Right hindlimb (tissue), 1 donor: ENCODE measurements at regions not wholly inside any gene's neighbourhood (a gene's known extent, or its start where the extent isn't known, plus 50 kb on each side); places are given as distances from the start of the nearest gene placed in this dataset.
"Not testable (repeated sequence)": the region's sequence is repeated elsewhere in the genome, so short reads cannot be mapped to it uniquely, and the experiment has no call there.

Experiments used
- DNase-seq: peaks from one replicate; pipeline ENCODE4 v3.0.0-alpha.2; 2018

GRCh38 chr7:119748251-119748860 is 524.6 kb upstream of the KCND2 start:
- no peak for DNase-seq

- no peak for DNase-seq
Measured at GRCh38 chr7:119748991-119749390, 524.0 kb upstream of the KCND2 start.

GRCh38 chr7:119756687-119757086 is 516.3 kb upstream of the KCND2 start:
- DNase-seq, result no peak

GRCh38 chr7:119758254-119758653 is 514.7 kb upstream of the KCND2 start:
- no peak for DNase-seq

- DNase-seq, result no peak
Measured at GRCh38 chr7:119761776-119762175, 511.2 kb upstream of the KCND2 start.

- DNase-seq, result no peak
Measured at GRCh38 chr7:119782286-119782685, 490.7 kb upstream of the KCND2 start.

GRCh38 chr7:119783799-119784198 is 489.2 kb upstream of the KCND2 start:
- DNase-seq, result peak; percentile 18

GRCh38 chr7:119802147-119802546 is 470.8 kb upstream of the KCND2 start:
- no peak for DNase-seq

- no peak for DNase-seq
Measured at GRCh38 chr7:119825091-119825655, 447.8 kb upstream of the KCND2 start.

GRCh38 chr7:119826547-119826946 is 446.4 kb upstream of the KCND2 start:
- no peak for DNase-seq

GRCh38 chr7:119838444-119838843 is 434.5 kb upstream of the KCND2 start:
- no peak for DNase-seq

GRCh38 chr7:119842337-119842736 is 430.6 kb upstream of the KCND2 start:
- DNase-seq, result no peak

- no peak for DNase-seq
Measured at GRCh38 chr7:119842786-119843185, 430.2 kb upstream of the KCND2 start.

- DNase-seq, result no peak
Measured at GRCh38 chr7:119861385-119861784, 411.6 kb upstream of the KCND2 start.

GRCh38 chr7:119868387-119868786 is 404.6 kb upstream of the KCND2 start:
- no peak for DNase-seq

GRCh38 chr7:119879835-119880234 is 393.1 kb upstream of the KCND2 start:
- DNase-seq, result no peak

- no peak for DNase-seq
Measured at GRCh38 chr7:119886007-119886406, 387.0 kb upstream of the KCND2 start.

GRCh38 chr7:119886525-119886924 is 386.4 kb upstream of the KCND2 start:
- DNase-seq, result not testable (repeated sequence)

GRCh38 chr7:119888251-119888650 is 384.7 kb upstream of the KCND2 start:
- DNase-seq, result no peak

- no peak for DNase-seq
Measured at GRCh38 chr7:119890631-119891030, 382.3 kb upstream of the KCND2 start.

- DNase-seq, result no peak
Measured at GRCh38 chr7:119895320-119895719, 377.7 kb upstream of the KCND2 start.

GRCh38 chr7:119896386-119896785 is 376.6 kb upstream of the KCND2 start:
- DNase-seq, result no peak

- DNase-seq, result no peak
Measured at GRCh38 chr7:119900996-119901672, 371.8 kb upstream of the KCND2 start.

GRCh38 chr7:119903085-119903484 is 369.9 kb upstream of the KCND2 start:
- DNase-seq, result no peak

- no peak for DNase-seq
Measured at GRCh38 chr7:119905495-119905894, 367.5 kb upstream of the KCND2 start.
